CD4-positive, alpha-beta memory T cell (primary cell): ENCODE measurements at regions not wholly inside any gene's neighbourhood (a gene's known extent, or its start where the extent isn't known, plus 50 kb on each side); places are given as distances from the start of the nearest gene placed in this dataset.

Source experiments
- CTCF ChIA-PET: fragments of 350-600 bp; sonication (Branson Sonifier 250); formaldehyde crosslinking; loops from one replicate; lab custom pipeline; 2021; ENCODE audit warnings: inconsistent platforms; ENCODE audit not compliant: partially characterized antibody; lab: Charles Lee
- POLR2A ChIA-PET: fragments of 350-600 bp; sonication (Branson Sonifier 250); formaldehyde crosslinking; loops from one replicate; lab custom pipeline; 2021; ENCODE audit not compliant: partially characterized antibody; lab: Charles Lee
- DNase-seq, 5 donors: peaks; one replicate each; pipeline versions ENCODE4 v3.0.0 to v3.0.0-alpha.2; 2020 to 2022; ENCODE audit warnings: mixed read lengths in 1 of 5
- H3K27ac ChIP-seq: one replicate; pipeline ENCODE4 v1.7.0; 2013; ENCODE audit warnings: low read depth, low read length
- H3K27me3 ChIP-seq: 2 replicates; pipeline ENCODE4 v1.7.0; 2013; ENCODE audit warnings: mild to moderate bottlenecking, low read length, moderate library complexity; ENCODE audit not compliant: insufficient read depth
- H3K36me3 ChIP-seq: 2 replicates; pipeline ENCODE4 v1.7.0; 2013; ENCODE audit warnings: mild to moderate bottlenecking, low read length, moderate library complexity; ENCODE audit not compliant: insufficient read depth
- H3K4me1 ChIP-seq: 2 replicates; pipeline ENCODE4 v1.7.0; 2013; ENCODE audit warnings: mild to moderate bottlenecking, low read length, moderate library complexity; ENCODE audit not compliant: insufficient read depth
- H3K4me3 ChIP-seq, 2 donors: one replicate each; pipeline ENCODE4 v1.7.0; 2013; ENCODE audit warnings: low read length in 2 of 2, mild to moderate bottlenecking in 1 of 2
- H3K9me3 ChIP-seq, 2 donors: one replicate each; pipeline ENCODE4 v1.7.0; 2013; ENCODE audit warnings: low read length in 2 of 2, control low read depth in 1 of 2; ENCODE audit not compliant: control insufficient read depth in 1 of 2
- H3K27ac Mint-ChIP-seq, 7 donors: one replicate each; pipeline ENCODE4 v1.8.0; 2020 to 2021; ENCODE audit warnings: mixed read lengths in 7 of 7, mild to moderate bottlenecking in 6 of 7, inconsistent platforms in 3 of 7, moderate library complexity in 3 of 7
- H3K27me3 Mint-ChIP-seq, 2 donors: one replicate each; pipeline ENCODE4 v1.8.0; 2020 to 2021; ENCODE audit warnings: mixed read lengths in 2 of 2
- H3K36me3 Mint-ChIP-seq, 2 donors: one replicate each; pipeline ENCODE4 v1.8.0; 2020 to 2021; ENCODE audit warnings: mixed read lengths in 2 of 2, inconsistent platforms in 1 of 2, mild to moderate bottlenecking in 1 of 2
- H3K4me1 Mint-ChIP-seq, 4 donors: one replicate each; pipeline ENCODE4 v1.8.0; 2020 to 2021; ENCODE audit warnings: mixed read lengths in 4 of 4, mild to moderate bottlenecking in 1 of 4
- H3K4me3 Mint-ChIP-seq, 8 donors: one replicate each; pipeline ENCODE4 v1.8.0; 2020 to 2021; ENCODE audit warnings: mixed read lengths in 8 of 8, mild to moderate bottlenecking in 7 of 8, moderate library complexity in 6 of 8, inconsistent platforms in 3 of 8
- H3K9me3 Mint-ChIP-seq, 8 donors: one replicate each; pipeline ENCODE4 v1.8.0; 2020 to 2021; ENCODE audit warnings: mixed read lengths in 8 of 8, mild to moderate bottlenecking in 5 of 8, inconsistent platforms in 3 of 8, moderate library complexity in 1 of 8
- intact Hi-C: fragments of 100-400 bp; cut with micrococcal nuclease; formaldehyde crosslinking; loops from one replicate; pipeline ENCODE4 v1.15.1; 2023

- no peaks in the 10 kb centered on the region for H3K9me3 ChIP-seq
- Mint-ChIP-seq H3K4me1 (no peaks in the 10 kb centered on the region), H3K9me3 (peaks cover 0 to 8% (median 4%) of the 10 kb centered on the region in 8 donors), H3K27me3 (peaks cover 2 to 3% of the 10 kb centered on the region in 2 donors), H3K36me3 (no peaks in the 10 kb centered on the region), H3K27ac (no peak overlapping the region), H3K4me3 (no peak overlapping the region)
- ChIA-PET CTCF (interaction anchor here (0.7 kb wide), 1 partner anchor 1515 kb away, joined by 3 read pairs; no protein-coding TSS in a partner anchor), POLR2A (no interaction called here)
- H3K4me3 ChIP-seq, result no peak overlapping the region
- H3K4me1 ChIP-seq, result no peaks in the 10 kb centered on the region
- no peaks in the 10 kb centered on the region for H3K36me3 ChIP-seq
- DNase-seq, result peak in 2 of 5 donors; percentile 8 to 24
- intact Hi-C loops, result loop anchor here (5.0 kb wide), 1 partner anchor 1133 kb away; no protein-coding TSS in a partner anchor
- no peaks in the 10 kb centered on the region for H3K27me3 ChIP-seq
- H3K27ac ChIP-seq, result no peak overlapping the region
These were observed 383.5 kb downstream of the TLE4 start for GRCh38 chr9:79955300-79955699.

- H3K27ac ChIP-seq, result no peak overlapping the region
- DNase-seq, result no peak
- intact Hi-C loops, result no loop called here
- Mint-ChIP-seq H3K27me3 (peaks cover 1 to 2% of the 10 kb centered on the region in 2 donors), H3K4me1 (no peaks in the 10 kb centered on the region), H3K27ac (no peak overlapping the region), H3K4me3 (no peak overlapping the region), H3K9me3 (peaks cover 0 to 8% (median 4%) of the 10 kb centered on the region in 8 donors), H3K36me3 (no peaks in the 10 kb centered on the region)
- H3K36me3 ChIP-seq, result no peaks in the 10 kb centered on the region
- H3K27me3 ChIP-seq, result no peaks in the 10 kb centered on the region
- H3K9me3 ChIP-seq, result no peaks in the 10 kb centered on the region
- ChIA-PET POLR2A (no interaction called here), CTCF (no interaction called here)
- H3K4me3 ChIP-seq, result no peak overlapping the region
- no peaks in the 10 kb centered on the region for H3K4me1 ChIP-seq
These were observed 382.1 kb downstream of the TLE4 start for GRCh38 chr9:79953908-79954307.

GRCh38 chr9:79952401-79952800 lies 380.6 kb downstream of the TLE4 start:
- no peaks in the 10 kb centered on the region for H3K36me3 Mint-ChIP-seq
- no peak overlapping the region for H3K27ac Mint-ChIP-seq
- H3K4me1 Mint-ChIP-seq, result no peaks in the 10 kb centered on the region
- H3K27me3 ChIP-seq, result no peaks in the 10 kb centered on the region
- H3K27ac ChIP-seq, result no peak overlapping the region
- H3K9me3 Mint-ChIP-seq, result peaks cover 0 to 8% (median 4%) of the 10 kb centered on the region in 8 donors
- H3K4me3 Mint-ChIP-seq, result no peak overlapping the region
- no peaks in the 10 kb centered on the region for H3K36me3 ChIP-seq
- ChIA-PET POLR2A (no interaction called here), CTCF (no interaction called here)
- peaks cover 0 to 2% of the 10 kb centered on the region in 2 donors for H3K27me3 Mint-ChIP-seq
- intact Hi-C loops, result no loop called here
- no peaks in the 10 kb centered on the region for H3K4me1 ChIP-seq
- no peaks in the 10 kb centered on the region for H3K9me3 ChIP-seq
- H3K4me3 ChIP-seq, result no peak overlapping the region
- DNase-seq, result no peak

- Mint-ChIP-seq H3K4me3 (no peak overlapping the region), H3K27me3 (no peaks in the 10 kb centered on the region), H3K9me3 (no peaks in the 10 kb centered on the region), H3K4me1 (no peaks in the 10 kb centered on the region), H3K36me3 (no peaks in the 10 kb centered on the region), H3K27ac (no peak overlapping the region)
- Histone ChIP-seq H3K9me3 (no peaks in the 10 kb centered on the region), H3K36me3 (no peaks in the 10 kb centered on the region), H3K4me1 (no peaks in the 10 kb centered on the region), H3K4me3 (no peak overlapping the region), H3K27me3 (no peaks in the 10 kb centered on the region), H3K27ac (no peak overlapping the region)
- POLR2A ChIA-PET, result no interaction called here
- no peak for DNase-seq
- CTCF ChIA-PET, result no interaction called here
- intact Hi-C loops, result loop anchor here (5.0 kb wide), 1 partner anchor 469 kb away; no protein-coding TSS in a partner anchor
These were observed 374.9 kb downstream of the TLE4 start for GRCh38 chr9:79946712-79947111.

GRCh38 chr9:79945495-79945894 lies 373.7 kb downstream of the TLE4 start:
- H3K27me3 Mint-ChIP-seq, result no peaks in the 10 kb centered on the region
- Histone ChIP-seq H3K27me3 (no peaks in the 10 kb centered on the region), H3K4me1 (no peaks in the 10 kb centered on the region), H3K4me3 (no peak overlapping the region), H3K27ac (no peak overlapping the region), H3K9me3 (no peaks in the 10 kb centered on the region), H3K36me3 (no peaks in the 10 kb centered on the region)
- no peaks in the 10 kb centered on the region for H3K9me3 Mint-ChIP-seq
- no peak overlapping the region for H3K27ac Mint-ChIP-seq
- DNase-seq, result no peak
- intact Hi-C loops, result loop anchor here (5.0 kb wide), 1 partner anchor 468 kb away; no protein-coding TSS in a partner anchor
- no peak overlapping the region for H3K4me3 Mint-ChIP-seq
- H3K4me1 Mint-ChIP-seq, result no peaks in the 10 kb centered on the region
- H3K36me3 Mint-ChIP-seq, result no peaks in the 10 kb centered on the region
- ChIA-PET CTCF (no interaction called here), POLR2A (no interaction called here)

GRCh38 chr9:79945016-79945415 lies 373.3 kb downstream of the TLE4 start:
- no peak overlapping the region for H3K27ac ChIP-seq
- POLR2A ChIA-PET, result no interaction called here
- Mint-ChIP-seq H3K4me1 (no peaks in the 10 kb centered on the region), H3K27ac (no peak overlapping the region), H3K9me3 (no peaks in the 10 kb centered on the region), H3K27me3 (no peaks in the 10 kb centered on the region), H3K36me3 (no peaks in the 10 kb centered on the region), H3K4me3 (no peak overlapping the region)
- no peaks in the 10 kb centered on the region for H3K4me1 ChIP-seq
- intact Hi-C loops, result loop anchor here (5.0 kb wide), 1 partner anchor 468 kb away; no protein-coding TSS in a partner anchor
- H3K4me3 ChIP-seq, result no peak overlapping the region
- CTCF ChIA-PET, result no interaction called here
- no peaks in the 10 kb centered on the region for H3K27me3 ChIP-seq
- peak in 4 of 5 donors; percentile 8 to 22 (median 9) for DNase-seq
- no peaks in the 10 kb centered on the region for H3K9me3 ChIP-seq
- H3K36me3 ChIP-seq, result no peaks in the 10 kb centered on the region

- no peaks in the 10 kb centered on the region for H3K4me1 ChIP-seq
- H3K27ac ChIP-seq, result no peak overlapping the region
- no peak overlapping the region for H3K27ac Mint-ChIP-seq
- CTCF ChIA-PET, result no interaction called here
- DNase-seq, result no peak
- H3K27me3 ChIP-seq, result no peaks in the 10 kb centered on the region
- no peaks in the 10 kb centered on the region for H3K9me3 Mint-ChIP-seq
- no peak overlapping the region for H3K4me3 Mint-ChIP-seq
- intact Hi-C loops, result no loop called here
- no peak overlapping the region for H3K4me3 ChIP-seq
- H3K9me3 ChIP-seq, result no peaks in the 10 kb centered on the region
- POLR2A ChIA-PET, result no interaction called here
- H3K4me1 Mint-ChIP-seq, result no peaks in the 10 kb centered on the region
- H3K36me3 ChIP-seq, result no peaks in the 10 kb centered on the region
- H3K27me3 Mint-ChIP-seq, result peaks cover 0 to 3% of the 10 kb centered on the region in 2 donors
- no peaks in the 10 kb centered on the region for H3K36me3 Mint-ChIP-seq
These were observed 369.2 kb downstream of the TLE4 start for GRCh38 chr9:79940919-79941318.

- no peak overlapping the region for H3K27ac ChIP-seq
- peaks cover 0 to 3% of the 10 kb centered on the region in 2 donors for H3K27me3 Mint-ChIP-seq
- intact Hi-C loops, result no loop called here
- no peaks in the 10 kb centered on the region for H3K4me1 Mint-ChIP-seq
- H3K4me3 Mint-ChIP-seq, result no peak overlapping the region
- no peaks in the 10 kb centered on the region for H3K4me1 ChIP-seq
- DNase-seq, result no peak
- no peak overlapping the region for H3K4me3 ChIP-seq
- H3K9me3 ChIP-seq, result no peaks in the 10 kb centered on the region
- ChIA-PET CTCF (no interaction called here), POLR2A (no interaction called here)
- H3K36me3 Mint-ChIP-seq, result no peaks in the 10 kb centered on the region
- no peak overlapping the region for H3K27ac Mint-ChIP-seq
- H3K9me3 Mint-ChIP-seq, result no peaks in the 10 kb centered on the region
- H3K36me3 ChIP-seq, result no peaks in the 10 kb centered on the region
- no peaks in the 10 kb centered on the region for H3K27me3 ChIP-seq
These were observed 368.1 kb downstream of the TLE4 start for GRCh38 chr9:79939819-79940218.
